Hematopoietic multipotent progenitor cell treated with erythropoietin and hydrocortisone succinate and interleukin-3 and kit ligand, for 15 days (in vitro differentiated cells): ENCODE measurements at regions not wholly inside any gene's neighbourhood (a gene's known extent, or its start where the extent isn't known, plus 50 kb on each side); places are given as distances from the start of the nearest gene placed in this dataset.
"Not testable (repeated sequence)": the region's sequence is repeated elsewhere in the genome, so short reads cannot be mapped to it uniquely, and the experiment has no call there.

Experiments
- DNase-seq: peaks from one replicate; pipeline ENCODE4 v3.0.0-alpha.2; 2015; ENCODE audit warnings: low spot score

GRCh38 chr1:187718527-187718926, 889.8 kb downstream of the PLA2G4A start:
- no peak for DNase-seq

DNA sequence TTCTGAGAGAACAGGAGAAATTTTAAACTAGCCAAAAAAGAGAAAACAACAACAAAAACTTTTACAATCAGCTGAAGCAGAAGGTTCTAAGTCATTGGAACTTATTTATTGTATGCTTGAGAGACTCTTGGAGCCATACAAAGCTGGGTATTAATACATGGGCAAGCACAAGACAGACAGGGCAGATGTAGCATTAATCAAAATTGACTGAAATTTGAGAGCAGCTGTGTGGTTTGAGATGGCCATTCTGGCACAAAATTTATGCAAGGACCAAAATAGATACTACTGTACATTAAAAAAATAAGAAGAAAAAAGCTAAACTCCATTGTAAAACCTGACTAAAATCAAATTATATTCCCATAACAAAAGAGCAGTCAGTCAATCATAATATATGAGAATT, 892.5 kb downstream of the PLA2G4A start:
- DNase-seq = no peak

GRCh38 chr1:187725216-187725615, 896.5 kb downstream of the PLA2G4A start:
- DNase-seq = no peak

- DNase-seq = no peak
These were observed 904.5 kb downstream of the PLA2G4A start for GRCh38 chr1:187733232-187733631.

DNA sequence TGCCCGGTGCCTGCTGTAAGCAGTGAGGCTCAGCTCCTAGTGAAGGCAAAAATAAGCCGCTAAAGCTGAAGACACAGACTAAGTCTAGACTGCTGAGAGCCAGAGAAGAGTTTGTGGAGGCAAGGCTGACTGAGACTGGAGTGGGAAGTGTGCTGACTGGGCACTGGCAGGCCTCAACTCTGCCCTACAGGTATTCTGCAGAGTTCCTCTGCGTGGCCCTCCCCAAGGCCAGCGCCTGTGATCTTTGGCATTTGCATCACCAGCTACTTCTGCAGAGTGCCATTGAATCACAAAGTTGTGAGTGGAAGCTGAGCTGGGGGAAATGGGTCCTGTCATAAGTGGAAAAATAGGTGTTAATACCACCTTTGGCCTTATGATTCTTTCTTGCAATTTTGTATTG, 905.7 kb downstream of the PLA2G4A start:
- DNase-seq = no peak

GRCh38 chr1:187744665-187745064, 915.9 kb downstream of the PLA2G4A start:
- DNase-seq = no peak

DNA sequence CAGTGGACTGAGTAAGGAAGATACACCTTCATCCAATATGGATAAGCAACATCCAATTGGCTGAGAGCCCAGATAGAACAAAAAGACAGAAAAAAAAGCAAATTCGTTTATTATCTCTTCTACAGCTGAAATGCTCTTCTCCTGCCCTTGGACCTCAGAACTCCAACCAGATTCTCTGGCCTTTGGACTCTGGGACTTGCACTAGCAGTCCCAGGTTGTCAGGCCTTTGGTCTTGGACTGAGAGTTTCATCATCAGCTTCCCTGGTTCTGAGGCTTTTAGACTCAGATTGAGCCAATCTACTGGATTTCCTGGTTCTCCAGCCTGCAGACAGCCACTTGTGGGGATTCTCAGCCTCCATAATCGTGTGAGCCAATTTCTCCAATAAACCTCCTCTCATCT, 926.8 kb downstream of the PLA2G4A start:
- no peak for DNase-seq

- not testable (repeated sequence) for DNase-seq
These were observed 927.9 kb downstream of the PLA2G4A start for GRCh38 chr1:187756684-187757083.

DNA sequence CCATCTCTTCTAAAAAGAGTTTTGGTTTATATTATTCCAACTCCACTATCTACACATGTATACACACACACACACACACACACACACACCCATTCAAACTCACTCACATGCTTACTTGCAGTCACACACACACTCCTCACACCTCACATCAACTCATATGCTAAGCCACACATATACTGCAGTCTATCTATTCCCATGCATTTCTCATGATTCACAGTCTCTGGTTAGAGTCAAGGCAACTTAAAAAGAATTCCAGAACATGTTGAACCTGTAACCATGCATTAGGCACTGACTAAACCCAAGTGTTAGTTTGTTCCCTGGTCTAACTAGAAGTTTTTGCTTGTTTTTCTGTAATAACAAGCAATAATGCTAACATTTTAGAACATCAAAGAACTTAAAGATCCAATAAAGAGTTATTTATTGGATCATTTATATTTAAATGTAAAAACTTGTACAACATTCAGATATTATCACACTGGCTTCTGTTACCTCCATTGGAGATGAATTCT, 931.1 kb downstream of the PLA2G4A start:
- DNase-seq = no peak

DNA sequence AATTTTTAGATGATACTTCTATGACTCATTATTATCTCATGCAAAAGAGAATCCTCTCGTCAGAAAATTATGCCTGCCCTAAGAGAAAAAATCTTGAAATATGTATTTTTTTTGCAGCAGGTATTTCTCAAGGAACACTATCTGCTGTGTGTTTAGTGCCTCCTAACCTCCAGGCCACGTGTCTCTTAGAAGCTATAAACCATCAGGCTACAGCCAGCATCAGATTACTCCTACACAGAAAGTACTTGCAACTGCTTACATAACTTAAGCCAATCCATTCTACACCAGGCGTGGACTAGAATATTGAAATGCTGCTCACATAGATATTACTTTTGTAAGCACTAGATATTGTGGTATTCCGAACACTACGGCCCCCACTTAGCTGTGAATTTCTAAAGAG, 933.4 kb downstream of the PLA2G4A start:
- no peak for DNase-seq

DNA sequence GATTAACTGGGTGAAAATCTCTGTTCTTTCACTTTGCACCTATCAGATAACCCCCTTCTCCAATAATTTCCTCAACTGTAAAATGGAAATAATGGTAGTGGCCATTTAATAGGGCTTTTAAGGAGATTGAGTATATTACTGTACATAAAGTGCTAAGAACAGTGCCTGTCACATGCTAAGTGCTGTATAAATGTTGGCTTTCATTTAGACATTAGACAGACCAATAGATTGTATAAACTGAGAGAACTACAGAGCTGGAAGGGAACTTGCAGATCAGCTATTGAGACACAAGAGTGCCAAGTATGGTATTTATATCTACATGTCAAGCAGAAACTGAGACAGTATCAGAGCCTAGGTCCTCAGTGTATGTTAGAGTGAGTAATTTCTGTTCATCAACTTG, 934.7 kb downstream of the PLA2G4A start:
- no peak for DNase-seq

DNA sequence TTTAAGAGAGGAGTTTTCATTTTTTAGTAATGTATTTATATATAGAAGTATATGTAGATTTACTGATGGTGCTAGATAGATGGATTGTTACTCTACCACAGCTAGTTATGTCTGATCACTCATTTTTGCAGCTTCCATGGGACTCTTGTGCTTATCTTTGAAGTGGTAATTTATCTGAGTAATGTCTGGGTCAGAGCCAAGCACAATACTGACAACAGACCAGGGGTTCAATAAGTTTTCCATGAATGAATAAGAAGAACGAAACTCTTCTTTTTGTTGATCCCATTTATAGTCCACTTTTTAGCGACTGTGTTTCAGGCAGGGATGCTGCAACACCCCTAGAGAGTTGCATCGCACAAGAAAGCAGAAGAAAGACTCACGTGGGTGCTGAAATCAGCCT, 935.2 kb downstream of the PLA2G4A start:
- no peak for DNase-seq

GRCh38 chr1:187771396-187771795, 942.6 kb downstream of the PLA2G4A start:
- DNase-seq = no peak

GRCh38 chr1:187773168-187773567, 944.4 kb downstream of the PLA2G4A start:
- no peak for DNase-seq

DNA sequence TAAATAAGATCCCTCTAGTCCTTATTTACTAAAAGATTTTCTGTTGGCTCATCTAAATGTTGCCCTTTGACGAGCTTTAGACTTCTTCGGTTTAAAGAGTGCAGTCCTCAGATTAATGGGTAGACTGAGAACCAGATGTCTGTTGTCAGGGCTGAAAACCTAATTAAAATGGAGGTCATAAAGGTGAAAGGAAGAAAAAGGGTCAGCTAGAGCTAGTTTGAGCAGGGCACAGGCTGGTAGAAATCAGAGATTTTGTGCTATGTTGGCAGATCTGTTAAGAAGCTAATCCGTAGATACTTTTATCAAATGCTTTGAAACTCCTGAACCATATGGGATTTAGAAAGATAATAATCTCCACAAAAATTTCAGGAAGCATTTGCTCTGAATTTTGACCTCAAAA, 959.0 kb downstream of the PLA2G4A start:
- no peak for DNase-seq

DNA sequence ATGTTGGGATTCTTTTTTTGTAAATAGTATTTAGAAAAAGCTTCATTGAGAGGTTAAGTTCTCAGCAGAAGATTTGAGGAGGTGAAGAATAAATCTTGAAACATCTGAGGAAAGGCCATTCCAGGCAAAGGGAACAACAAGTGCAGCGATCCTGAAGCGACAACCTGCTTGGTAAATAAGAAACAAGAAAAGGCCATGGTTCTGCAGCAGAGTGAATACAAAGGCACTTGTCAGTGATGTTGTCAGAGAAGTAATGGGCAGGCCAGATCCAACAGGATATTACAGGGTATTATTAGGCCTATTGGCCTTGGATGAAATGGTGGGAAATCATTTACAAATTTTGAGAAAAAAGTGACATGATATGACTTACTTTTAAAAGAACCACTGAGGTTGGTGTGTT, 960.0 kb downstream of the PLA2G4A start:
- DNase-seq = no peak

DNA sequence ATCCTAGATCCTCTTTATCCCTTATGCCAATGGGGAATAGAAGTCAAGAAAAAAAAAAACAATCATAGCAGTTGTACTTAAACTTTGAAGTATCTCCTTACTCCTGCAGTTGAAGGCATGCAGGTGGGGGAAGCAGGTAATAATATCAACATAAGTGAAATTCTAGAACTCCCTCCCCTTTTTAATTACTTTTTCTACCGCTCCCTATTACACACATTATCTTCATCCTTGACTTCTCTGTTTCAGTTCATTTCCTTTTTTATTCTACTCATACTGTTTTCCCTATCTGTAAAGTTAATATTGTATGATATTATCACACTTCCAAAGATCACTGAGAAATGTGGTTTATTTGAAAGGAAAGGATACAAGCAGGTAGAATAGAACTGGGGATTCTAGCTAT, 962.0 kb downstream of the PLA2G4A start:
- DNase-seq = no peak

DNA sequence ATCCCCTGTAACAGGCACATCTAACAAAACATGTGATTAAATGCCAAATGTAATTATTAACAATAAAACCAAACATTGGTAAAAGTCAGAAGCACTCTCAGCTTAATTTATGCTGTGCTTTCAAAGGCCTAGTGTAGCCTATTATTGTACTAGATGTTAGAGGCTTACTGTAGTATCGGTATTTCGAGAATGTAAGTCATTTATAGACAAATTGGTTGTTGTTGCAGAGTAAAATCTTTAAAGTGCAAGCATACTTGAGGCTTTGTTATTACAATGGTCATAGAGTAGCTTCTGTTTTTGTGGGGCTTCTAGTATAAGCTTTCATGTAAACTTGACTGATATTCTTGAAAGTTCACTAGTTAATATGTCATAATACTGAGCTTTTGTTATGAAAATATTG, 965.8 kb downstream of the PLA2G4A start:
- DNase-seq = no peak

- no peak for DNase-seq
These were observed 980.8 kb downstream of the PLA2G4A start for GRCh38 chr1:187809549-187809948.

GRCh38 chr1:187816646-187817045, 987.9 kb downstream of the PLA2G4A start:
- no peak for DNase-seq

DNA sequence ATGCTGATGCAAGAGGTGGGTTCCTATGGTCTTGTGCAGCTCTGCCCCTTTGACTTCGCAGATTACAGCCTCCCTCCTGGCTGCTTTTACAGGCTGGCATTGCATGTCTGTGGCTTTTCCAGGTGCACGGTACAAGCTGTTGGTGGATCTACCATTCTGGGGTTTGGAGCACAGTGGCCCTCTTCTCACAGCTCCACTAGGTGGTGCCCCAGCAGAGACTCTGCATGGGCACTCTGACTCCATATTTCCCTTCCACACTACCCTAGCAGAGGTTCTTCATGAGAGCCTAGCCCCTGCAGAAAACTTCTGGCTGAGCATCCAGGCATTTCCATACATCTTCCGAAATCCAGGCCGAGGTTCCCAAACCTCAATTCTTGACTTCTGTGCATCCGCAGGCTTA, 989.0 kb downstream of the PLA2G4A start:
- DNase-seq = no peak

GRCh38 chr1:187819086-187819485, 990.3 kb downstream of the PLA2G4A start:
- no peak for DNase-seq

- no peak for DNase-seq
These were observed 1007.8 kb downstream of the PLA2G4A start for GRCh38 chr1:187836557-187836956.

DNA sequence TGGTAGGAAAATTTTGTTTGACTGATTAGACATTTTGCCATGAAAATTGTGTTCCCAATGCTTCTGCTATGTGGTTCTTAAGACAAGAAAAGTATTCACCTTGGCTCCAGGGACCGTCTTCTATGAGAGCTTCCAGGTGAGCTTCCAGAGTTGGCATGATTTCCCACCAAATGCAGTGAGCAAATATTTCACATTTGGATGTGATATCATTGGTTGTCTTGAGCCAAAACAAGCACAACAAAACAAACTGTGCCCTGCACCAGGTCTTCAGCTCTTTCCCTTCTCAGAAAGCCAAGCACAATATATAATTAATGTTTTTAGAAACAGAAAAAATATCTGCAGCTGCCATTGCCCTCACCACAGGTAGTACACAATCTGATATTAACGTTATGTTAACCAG, 1009.0 kb downstream of the PLA2G4A start:
- no peak for DNase-seq
